Middle frontal gyrus (tissue), 1 donor: ENCODE measurements at regions not wholly inside any gene's neighbourhood (a gene's known extent, or its start where the extent isn't known, plus 50 kb on each side); places are given as distances from the start of the nearest gene placed in this dataset.

Experiments
- DNase-seq: peaks from one replicate; pipeline ENCODE4 v3.0.0-alpha.2; 2015; ENCODE audit warnings: low spot score; ENCODE audit errors: extremely low spot score

DNA sequence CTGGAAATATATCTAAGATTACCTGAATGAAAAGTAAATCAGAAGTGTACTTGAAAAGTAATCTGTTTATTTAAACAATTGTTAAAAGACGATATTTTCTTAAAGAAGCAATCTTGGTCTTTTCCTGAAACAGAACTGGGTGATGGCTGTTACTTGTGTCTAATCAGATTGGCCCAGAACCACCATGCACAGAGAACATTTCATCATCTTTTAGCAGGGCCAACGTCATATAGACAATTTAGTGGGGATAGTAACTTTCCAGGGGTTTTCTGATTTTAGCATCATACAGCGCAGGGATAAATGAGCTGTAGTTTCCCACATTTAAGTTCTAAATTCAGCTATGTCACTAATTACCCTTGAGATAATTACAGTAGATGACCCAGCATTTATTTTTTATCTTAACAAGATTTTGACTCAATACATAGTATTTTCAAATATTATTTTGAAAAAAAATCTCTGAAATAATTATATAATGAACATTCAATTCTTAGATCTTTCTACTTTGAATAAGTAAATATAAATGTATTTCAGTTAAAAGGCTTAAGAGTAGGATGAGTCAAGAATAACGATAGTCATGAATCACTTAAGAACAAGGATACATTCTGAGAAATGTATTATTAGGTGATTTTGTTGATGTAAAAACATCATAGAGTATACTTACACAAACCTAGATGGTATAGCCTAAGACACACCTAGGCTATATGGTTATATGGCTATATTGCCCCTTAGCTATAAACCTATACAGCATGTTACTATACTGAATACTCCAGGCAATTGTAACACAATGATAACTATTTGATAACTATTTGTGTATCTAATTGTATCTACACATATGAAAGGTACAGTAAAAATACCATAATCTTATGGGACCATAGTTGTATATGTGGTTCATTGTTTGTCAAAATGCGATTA is 103.8 kb upstream of the MME start:
- DNase-seq = no peak

DNA sequence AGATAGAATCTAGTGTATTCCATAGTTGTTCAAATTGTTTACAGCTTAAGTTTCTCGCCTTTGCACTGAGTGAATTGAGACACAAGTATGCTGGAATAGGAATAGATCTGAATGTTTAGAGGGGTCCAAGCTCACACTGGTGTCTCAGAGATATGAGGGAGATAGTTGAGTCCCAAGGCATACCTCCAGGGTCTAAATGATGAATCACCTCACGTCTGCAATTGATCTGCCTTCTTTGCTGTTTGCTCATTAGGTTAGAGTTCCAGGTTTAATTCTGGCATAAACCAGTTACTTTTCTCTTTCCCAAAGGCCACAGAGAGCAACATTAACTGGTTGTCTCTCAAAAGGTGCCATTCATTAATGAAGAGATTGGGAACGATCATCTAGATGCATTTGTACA is 106.3 kb upstream of the MME start:
- no peak for DNase-seq

DNA sequence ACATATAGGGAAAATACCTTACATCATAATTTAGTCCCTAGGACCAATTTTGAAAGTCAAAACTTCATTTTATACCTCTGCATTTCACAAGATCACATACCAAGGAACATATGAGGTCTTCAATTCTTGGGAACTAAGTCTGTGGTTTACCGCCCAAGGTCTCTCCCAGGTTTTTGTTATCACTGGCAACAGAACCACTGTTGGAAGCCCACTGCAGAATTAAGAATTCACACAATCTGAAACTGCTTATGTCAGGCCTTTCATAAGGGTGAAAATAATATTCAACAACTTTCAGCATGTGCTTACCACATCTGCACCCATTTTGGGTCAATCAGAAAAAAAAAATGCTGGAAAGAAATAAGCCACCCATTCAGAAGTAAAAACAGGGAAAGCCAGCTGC is 107.2 kb upstream of the MME start:
- no peak for DNase-seq

DNA sequence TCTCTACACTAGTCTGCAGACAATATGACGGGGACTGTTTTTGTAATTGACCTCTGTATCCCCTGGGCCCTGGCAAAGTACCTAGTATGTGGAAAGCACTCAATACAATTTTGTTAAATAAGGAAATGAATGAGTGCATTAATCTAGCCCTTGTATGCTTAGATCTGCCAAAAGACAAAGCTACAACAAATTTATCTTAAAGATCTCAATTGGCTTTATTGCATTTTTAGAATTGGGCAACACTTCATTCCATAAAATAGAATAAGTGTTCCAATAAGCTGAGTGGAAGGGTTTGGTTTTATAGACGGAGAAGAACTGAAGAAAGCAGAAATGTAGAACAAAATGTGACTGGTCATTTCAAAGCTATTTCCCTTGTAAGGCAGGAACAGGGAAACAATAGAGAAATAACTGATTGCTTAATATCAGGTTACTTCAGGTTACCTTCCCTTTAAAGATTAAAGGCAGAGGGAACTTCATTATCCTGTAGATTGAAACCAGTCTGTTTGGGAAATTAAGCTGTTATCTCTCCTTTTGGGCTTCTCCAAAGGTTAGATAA is 108.3 kb upstream of the MME start:
- no peak for DNase-seq

DNA sequence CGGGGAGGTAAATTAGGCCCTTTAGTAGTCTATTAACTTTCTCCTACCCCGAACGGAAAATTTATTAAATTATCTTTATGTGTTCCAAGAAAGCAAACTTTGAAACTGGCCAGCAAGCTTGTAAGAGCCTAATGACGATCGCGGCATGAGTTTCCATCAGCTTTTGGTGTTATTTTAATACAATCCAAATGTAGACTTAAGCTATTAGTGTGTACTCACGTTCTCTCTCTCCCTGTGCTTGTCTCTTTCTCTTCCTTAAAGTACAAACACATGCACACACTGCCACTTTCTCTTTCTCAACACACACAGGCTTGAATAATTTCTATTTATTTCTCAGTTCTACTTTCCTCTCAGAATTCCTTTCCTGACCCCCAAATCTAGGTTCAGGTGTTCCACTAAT is 108.8 kb upstream of the MME start:
- no peak for DNase-seq

DNA sequence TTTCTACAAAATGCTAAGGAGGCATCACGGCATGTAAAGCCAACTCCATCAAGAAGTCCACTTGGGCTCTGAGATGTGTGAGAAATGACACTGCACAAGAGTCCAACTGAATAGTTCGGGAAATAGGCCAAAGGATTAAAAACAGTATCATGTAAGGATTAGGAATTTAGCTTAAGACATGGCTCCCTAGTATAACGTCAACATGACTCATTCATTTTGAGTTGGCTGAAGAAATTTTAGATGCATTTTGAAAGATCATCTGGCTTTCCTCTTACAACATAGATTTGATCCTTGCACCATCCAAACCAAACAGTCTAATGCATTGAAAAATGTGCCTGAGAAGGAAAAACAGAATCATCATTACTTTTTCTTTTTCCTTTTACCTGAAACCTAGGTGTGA is 109.3 kb upstream of the MME start:
- DNase-seq = no peak

DNA sequence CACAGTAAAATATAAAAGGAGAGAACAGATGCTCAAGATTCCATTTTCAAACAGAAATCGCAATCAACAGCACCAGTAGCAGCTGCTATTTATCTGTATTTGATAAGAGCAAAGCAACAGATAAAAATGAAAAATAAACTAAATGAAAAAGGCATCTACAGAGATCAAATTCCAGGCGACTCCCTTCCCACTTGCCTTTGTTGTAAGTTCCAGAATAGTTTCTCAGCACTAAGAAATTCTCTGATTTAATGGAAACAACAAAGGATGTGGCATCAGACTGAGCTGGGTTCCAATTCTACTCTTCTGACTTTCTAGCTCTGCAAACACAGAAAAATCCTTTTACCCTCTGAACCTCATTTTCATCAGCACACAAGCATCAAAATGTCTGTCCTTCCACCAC is 110.8 kb upstream of the MME start:
- no peak for DNase-seq

DNA sequence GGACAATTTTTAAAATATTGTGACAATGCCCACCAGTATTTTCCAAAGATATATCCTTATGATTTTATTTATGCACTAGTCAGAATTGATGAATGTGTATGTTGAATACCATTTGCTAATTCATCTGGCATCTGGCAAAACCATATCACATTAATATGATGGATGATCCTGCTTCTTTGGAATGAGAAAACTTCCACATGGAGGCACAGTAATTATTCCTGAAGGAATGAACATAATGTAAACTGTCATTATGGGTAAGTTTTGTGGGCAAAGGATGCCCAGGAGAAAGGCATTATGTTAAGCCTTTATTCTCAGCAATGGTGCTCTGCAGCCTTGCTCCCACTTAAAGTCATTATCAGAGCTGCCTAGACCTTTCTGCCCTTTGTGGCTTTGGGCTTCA is 113.0 kb upstream of the MME start:
- DNase-seq = no peak

DNA sequence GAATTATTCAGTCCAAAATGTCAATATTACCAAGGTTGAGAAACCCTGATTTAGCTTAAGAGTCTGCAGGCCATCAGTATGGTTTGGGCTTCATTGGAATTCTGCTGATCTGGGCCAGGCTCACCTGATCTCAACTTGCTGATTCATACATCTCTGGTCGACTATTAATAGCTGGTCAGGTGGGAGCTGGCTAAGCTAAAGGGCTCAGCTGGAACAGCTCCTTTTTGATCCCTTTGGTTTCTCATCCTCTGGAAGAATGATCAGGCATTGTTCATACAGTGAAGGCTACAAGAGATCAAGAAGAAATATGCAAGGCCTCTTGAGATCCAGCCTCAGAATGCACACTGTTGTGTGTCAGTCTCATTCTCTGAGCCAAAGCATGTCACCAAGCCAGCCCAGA is 123.3 kb upstream of the MME start:
- DNase-seq = no peak

DNA sequence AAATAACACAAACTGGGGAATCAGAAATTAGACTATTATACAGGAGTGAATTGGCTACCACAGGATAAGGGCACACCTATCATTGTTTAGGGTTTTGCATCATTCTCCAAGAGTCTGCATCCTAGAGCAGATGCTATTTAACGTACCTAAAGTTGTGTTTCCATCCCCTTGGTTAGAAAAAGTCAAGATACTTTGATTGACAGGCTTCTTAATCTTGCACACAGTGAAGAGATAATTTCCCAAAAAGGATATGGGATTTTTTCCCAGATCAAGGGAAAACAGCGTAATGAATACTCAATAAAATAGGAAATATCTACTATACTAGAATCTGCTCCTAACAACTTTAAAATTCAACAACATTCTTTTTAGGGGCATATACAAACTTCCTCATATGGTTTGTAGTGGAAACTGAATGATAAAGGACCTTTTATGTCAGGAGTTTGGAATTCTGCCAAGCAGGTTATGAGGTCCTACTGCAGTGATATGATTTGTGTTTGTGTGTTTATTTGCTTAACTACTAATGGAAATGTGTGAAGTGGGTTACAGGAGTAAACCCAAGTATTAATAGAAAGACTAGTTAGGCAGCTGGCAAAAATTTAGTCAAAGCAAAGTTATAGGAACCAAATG is 124.1 kb upstream of the MME start:
- no peak for DNase-seq

DNA sequence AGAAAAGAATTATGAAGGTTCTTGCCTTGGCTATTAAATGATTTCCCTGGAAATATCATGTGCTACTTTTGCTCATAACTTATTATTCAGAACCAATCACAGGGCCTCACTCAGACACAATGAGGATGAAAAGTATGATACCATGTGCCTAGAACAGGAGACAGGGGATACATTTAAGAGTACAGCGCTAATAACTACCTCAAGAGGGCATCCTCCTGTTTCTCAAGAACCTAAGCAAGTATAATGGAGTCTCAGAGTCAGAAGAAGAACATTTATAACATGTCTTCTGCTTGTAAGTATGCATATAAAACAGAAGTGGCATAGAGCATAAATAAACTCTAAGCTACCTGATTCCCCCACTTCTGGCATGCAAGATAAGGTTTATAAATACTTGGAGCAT is 125.4 kb upstream of the MME start:
- no peak for DNase-seq

DNA sequence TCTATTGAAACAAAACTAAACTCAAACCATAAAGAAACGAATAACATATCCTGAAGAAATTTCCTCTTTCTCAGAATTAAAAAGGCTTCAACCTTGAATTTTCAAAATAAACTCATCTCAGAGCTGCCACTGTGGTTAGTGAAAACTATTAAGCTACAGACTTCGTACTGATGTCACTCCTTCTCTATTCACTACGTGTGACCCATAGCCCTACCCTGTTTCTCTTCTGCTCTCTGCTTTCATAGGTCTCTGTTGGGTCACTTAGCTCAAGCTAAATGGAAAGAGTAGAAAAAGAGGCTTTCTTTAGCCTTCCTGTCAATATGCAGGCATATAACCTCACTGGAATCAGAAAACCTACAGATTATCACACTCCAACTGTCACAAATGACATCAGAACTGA is 126.6 kb upstream of the MME start:
- DNase-seq = no peak

DNA sequence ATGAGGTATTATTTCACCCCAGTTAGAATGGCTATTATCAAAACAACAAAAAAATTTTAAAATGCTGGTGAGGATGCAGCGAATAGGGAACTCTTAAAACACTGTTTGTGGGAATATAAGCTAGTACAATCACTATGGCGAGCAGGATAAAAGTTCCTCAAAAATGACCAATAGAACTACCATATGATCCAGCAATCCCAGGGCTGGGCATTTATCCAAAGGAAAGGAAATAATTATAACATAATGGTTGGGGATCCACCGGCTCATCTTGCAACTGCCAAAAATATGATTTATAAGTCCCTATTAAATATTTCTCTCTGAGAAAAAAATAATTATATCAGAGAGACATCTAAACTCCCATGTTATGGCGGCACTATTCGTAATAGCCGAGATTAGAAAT is 127.6 kb upstream of the MME start:
- no peak for DNase-seq

DNA sequence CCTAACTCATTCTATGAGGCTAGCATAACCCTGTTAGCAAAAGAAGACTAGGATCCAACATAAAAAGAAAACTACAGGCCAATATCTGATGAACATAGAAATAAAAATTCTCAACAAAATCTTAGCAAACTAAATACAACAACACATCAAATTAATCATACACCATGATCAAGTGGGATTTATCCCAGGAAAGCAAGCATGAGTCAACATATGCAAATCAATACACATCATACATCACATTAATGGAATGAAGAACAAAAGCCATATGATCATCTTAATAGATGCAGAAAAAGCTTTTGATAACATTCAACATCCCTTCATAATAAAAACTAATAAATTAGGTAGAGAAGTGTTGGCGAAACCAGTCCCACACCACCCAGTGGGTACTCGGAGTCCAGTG is 136.1 kb upstream of the MME start:
- no peak for DNase-seq

DNA sequence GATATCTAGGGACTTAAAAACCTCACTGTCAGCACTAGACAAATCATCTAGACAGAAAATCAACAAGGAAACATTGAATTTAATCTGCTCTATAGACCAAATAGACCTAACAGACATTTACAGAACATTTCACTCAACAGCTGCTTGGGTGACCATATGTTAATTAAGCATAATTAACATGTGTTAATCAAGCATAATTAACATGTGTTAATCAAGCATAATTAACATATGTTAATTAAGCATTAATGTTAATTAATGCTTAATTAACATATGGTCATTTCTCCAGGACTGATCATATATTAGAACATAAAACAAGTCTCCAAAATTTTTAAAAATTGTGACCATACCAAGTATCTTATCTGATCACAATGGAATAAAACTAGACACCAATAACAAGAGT is 137.3 kb upstream of the MME start:
- no peak for DNase-seq

DNA sequence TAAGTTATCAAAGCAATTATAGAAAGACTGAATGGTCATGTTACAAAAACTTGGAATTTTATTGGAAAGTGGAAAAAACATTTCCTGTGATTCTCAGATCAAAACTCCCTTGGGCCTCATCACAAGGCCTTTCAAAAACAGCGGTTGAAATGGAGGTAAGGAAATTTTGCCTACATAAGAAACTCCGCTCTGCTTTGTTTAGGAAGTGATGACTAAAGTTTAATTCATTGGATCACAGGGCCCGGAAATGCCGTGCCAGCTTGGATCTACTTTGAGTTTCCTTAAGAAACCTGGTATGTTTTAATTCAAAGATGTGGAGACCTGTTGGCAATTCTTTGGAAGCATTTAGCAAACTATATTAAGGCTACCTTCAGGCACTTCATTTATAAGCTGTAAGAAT is 143.9 kb upstream of the MME start:
- no peak for DNase-seq

DNA sequence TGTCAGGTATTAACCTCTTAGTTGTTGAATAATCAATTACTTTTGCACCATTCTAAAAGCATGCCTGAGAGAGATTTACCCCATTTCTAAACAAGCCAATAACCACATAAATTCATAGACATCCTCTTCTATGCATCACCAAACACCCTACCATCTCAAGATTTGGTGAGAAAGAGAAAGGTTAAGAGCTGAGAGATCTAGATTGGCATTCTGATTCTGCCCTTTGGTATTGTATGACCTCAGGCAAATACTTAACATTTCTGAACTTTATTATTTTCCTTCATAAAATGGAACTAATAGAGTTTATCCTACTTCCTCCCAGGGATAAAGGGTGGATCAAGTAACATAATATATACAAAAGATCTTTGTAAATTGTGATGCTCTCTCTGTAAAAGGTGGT is 146.5 kb upstream of the MME start:
- DNase-seq = no peak

DNA sequence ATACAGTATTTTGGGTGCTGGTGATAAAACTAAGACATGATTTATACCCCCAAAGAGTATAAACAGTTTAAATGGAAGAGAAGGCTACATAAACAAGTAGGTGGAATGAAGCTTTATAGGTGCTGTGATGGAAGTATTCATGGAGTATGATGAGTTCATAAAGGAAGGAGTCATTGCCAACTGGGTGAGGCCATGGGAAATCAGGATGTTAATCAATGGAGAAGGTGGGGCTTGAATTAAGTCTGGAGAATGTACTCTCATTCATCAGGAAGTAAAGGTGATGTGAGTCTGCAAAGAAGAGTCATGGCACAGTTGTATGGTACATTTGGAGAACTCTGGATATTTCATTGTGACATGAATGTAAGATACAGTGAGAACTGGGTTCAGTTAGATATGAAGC is 147.5 kb upstream of the MME start:
- no peak for DNase-seq

DNA sequence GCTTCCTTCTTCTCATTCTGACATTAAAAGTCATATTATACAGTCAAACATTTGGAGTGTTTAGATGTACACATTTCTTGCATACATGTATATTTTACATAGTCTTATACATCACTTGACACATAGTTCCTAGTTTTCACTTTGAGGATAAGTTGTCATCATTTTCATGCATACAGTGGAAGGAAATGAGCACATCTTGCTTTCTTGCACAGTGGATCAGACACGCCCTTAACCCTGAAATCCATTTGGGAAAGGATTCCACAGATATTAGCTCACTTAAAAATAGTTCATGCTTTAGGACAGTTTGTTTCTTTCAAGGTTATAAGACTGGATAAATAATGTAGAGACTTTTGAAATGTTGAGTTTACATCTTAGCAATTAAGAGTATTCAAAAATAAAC is 148.6 kb upstream of the MME start:
- DNase-seq = no peak

DNA sequence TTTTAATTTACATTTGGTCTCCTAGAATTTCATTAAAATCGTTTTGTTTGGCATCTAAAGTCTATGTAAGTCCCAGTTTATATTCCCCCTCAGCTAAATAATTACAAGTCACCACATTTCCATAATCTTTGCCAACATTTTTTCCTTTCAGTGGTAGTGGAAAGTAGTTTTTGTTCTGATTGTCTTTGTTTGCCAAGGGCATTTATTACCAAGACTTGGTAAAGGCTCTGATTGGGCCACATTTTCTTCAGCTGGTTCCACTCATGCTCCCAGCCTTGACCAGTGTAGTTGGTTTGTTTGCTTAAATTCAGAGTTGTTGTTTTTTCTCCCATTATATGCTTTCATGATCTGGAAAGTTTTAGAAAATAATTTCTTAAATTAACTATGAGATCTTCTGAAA is 153.4 kb upstream of the MME start:
- DNase-seq = no peak

DNA sequence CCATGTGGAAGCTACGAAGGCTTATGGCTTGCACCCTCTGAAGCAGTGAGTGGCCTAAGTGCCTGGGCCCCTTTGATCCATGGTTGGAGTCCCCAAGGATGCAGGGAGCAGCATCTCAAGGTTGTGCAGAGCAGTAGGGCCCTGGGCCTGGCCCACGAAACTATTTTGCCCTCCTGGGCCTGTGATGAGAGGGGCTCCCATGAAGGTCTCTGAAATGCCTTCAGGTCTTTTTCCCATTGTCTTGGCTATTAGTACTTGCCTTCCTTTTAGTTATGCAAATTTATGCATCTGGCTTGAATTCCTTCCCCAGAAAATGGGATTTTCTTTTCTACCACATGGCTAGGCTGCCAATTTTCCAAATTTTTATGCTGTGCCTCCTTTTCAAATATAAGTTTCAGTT is 158.8 kb upstream of the MME start:
- DNase-seq = no peak

DNA sequence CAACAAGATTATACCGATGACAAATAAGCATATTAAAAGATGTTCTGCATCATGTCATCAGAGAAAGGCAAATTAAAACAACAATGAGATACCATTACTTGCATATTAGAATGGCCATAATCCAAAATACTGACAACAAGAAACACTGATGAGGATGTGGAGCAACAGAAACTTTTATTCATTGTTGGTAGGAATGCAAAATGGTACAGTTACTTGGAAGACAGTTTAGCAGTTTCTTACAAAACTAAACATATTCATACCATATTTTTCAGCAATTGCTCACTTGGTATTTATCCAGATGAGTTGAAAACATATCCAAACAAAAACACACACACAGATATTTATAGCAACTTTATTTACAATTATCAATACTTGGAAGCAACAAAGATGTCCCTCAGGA is 160.9 kb upstream of the MME start:
- no peak for DNase-seq

DNA sequence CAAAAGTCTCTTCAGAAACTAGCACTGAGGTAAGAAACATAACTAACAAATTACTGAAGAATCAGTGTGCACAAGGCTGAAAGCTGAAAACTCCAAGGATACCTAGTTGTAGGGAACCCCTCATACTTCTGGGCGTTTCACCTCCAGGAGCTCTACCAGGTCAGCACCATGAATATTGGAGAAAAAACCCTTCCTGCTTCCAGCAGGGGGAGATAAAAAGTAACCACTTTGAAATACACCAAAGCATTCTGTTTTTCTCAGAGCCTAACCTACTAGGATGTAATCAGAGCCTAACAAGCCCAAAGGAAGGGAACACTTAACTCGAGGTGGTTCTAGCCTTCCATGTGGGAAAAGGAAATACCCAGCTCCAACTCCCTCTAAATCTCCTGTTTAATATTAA is 175.8 kb upstream of the MME start:
- no peak for DNase-seq
